Transverse colon (tissue), 4 donors: ENCODE measurements at regions not wholly inside any gene's neighbourhood (a gene's known extent, or its start where the extent isn't known, plus 50 kb on each side); places are given as distances from the start of the nearest gene placed in this dataset.

Experiments used
- CTCF ChIP-seq, 5 experiments: fragments of 200-600 bp in 3 of 5; fragments of 450-650 bp in 2 of 5; sonication (generic) in 3 of 5; IDR thresholded peaks; 1 replicate in 2 of 5; 2 replicates in 3 of 5; pipeline ENCODE4 v1.5.1; 2016 to 2017; ENCODE audit warnings: antibody characterized with exemption in 5 of 5, inconsistent platforms in 3 of 5, mild to moderate bottlenecking in 2 of 5, moderate library complexity in 1 of 5
- EP300 ChIP-seq: sonication (generic); formaldehyde crosslinking; IDR thresholded peaks from one replicate; pipeline ENCODE4 v1.6.1; 2017; ENCODE audit warnings: antibody characterized with exemption, low read depth
- POLR2A ChIP-seq: fragments of 450-650 bp; IDR thresholded peaks from one replicate; pipeline ENCODE4 v1.6.1; 2016; ENCODE audit warnings: antibody characterized with exemption, mild to moderate bottlenecking, moderate library complexity
- POLR2AphosphoS5 ChIP-seq, 3 donors: sonication (generic); formaldehyde crosslinking; IDR thresholded peaks; one replicate each; pipeline ENCODE4 v1.6.1; 2016; ENCODE audit warnings: antibody characterized with exemption in 3 of 3

GRCh38 chr3:18526667-18527066 is 101.5 kb upstream of the SATB1 start:
- TF ChIP-seq CTCF (IDR thresholded peaks at IDR 0.05): no peak
- no peak for TF ChIP-seq POLR2A
- TF ChIP-seq POLR2AphosphoS5 (IDR thresholded peaks at IDR 0.05): no peak
- no peak for TF ChIP-seq EP300
